SK-N-SH treated with all-trans-retinoic acid at 6 μM for 48 hours (cell line): ENCODE measurements at regions not wholly inside any gene's neighbourhood (a gene's known extent, or its start where the extent isn't known, plus 50 kb on each side); places are given as distances from the start of the nearest gene placed in this dataset.

Experiments
- ARNTL ChIP-seq: fragments of 450-650 bp; formaldehyde crosslinking; IDR thresholded peaks from 2 replicates; pipeline ENCODE4 v1.5.0; 2020; ENCODE audit warnings: low read depth, mild to moderate bottlenecking, moderate library complexity, borderline replicate concordance
- BACH2 ChIP-seq: fragments of 250-450 bp; sonication (Bioruptor Pico); IDR thresholded peaks from 2 replicates; pipeline ENCODE4 v1.9.0; 2021; ENCODE audit warnings: mild to moderate bottlenecking, borderline replicate concordance
- CSDC2 ChIP-seq: fragments of 250-450 bp; sonication (Bioruptor Pico); IDR thresholded peaks from 2 replicates; pipeline ENCODE4 v1.5.0; 2020; ENCODE audit warnings: mild to moderate bottlenecking, moderate library complexity
- ISL1 ChIP-seq: fragments of 250-450 bp; sonication (Bioruptor Pico); IDR thresholded peaks from 2 replicates; pipeline ENCODE4 v2.1.2; 2022; ENCODE audit warnings: mild to moderate bottlenecking, moderate library complexity
- OSR1 ChIP-seq: fragments of 250-450 bp; sonication (Bioruptor Pico); IDR thresholded peaks from 2 replicates; pipeline ENCODE4 v1.8.0; 2022; ENCODE audit warnings: moderate library complexity, mild to moderate bottlenecking, inconsistent platforms
- RARB ChIP-seq: fragments of 250-450 bp; sonication (Bioruptor Pico); IDR thresholded peaks from 2 replicates; pipeline ENCODE4 v1.8.0; 2021; ENCODE audit warnings: mild to moderate bottlenecking, moderate library complexity
- TCF4 ChIP-seq: fragments of 250-450 bp; sonication (Bioruptor Pico); IDR thresholded peaks from 2 replicates; pipeline ENCODE4 v1.8.0; 2021; ENCODE audit warnings: mild to moderate bottlenecking, moderate library complexity, borderline replicate concordance
- ZC3H10 ChIP-seq: fragments of 250-450 bp; sonication (Bioruptor Pico); IDR thresholded peaks from 2 replicates; pipeline ENCODE4 v1.5.1; 2021; ENCODE audit warnings: mild to moderate bottlenecking, moderate library complexity
- ZFP3 ChIP-seq: fragments of 250-450 bp; sonication (Bioruptor Pico); IDR thresholded peaks from 2 replicates; pipeline ENCODE4 v1.5.0; 2020; ENCODE audit warnings: mild to moderate bottlenecking, moderate library complexity
- ZFP30 ChIP-seq: fragments of 450-650 bp; formaldehyde crosslinking; IDR thresholded peaks from 2 replicates; pipeline ENCODE4 v1.5.0; 2022; ENCODE audit warnings: mild to moderate bottlenecking, moderate library complexity
- ZNF8 ChIP-seq: fragments of 450-650 bp; formaldehyde crosslinking; IDR thresholded peaks from 2 replicates; pipeline ENCODE4 v1.5.0; 2020; ENCODE audit warnings: mild to moderate bottlenecking, moderate library complexity
- TF ChIP-seq, protein P1 (sequence below): fragments of 250-450 bp; sonication (Bioruptor Pico); IDR thresholded peaks from 2 replicates; pipeline ENCODE4 v1.8.0; 2020; ENCODE audit warnings: mild to moderate bottlenecking, moderate library complexity, borderline replicate concordance

DNA sequence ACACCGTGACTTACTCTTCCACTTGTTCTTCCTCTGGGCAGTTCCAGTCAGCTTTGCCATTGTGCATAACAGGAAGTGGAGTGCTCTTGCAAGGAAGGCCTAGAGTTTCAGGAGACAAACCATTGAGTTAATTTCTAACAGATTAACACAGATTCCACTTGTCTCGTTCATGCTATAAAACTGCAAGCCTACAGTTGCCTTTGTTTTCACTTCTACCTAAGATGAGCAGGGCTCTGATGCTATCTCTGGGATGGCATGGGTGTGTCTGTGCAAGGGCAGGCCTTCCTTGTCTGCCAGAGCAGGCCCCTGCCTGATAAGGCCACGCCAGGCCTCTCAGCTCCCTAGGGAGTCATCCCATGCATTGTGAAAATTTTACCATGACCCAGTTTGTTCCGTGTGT is 67.7 kb upstream of the PGRMC2 start:
- TF ChIP-seq RARB (no peak), ZFP3 (CRISPR knock-in tag) (peak; percentile 73; the same call in 1 of the 2 replicates), ZC3H10 (CRISPR knock-in tag) (no peak), CSDC2 (CRISPR knock-in tag) (peak; percentile 72; the same call in 1 of the 2 replicates), ARNTL (CRISPR knock-in tag) (no peak), ZFP30 (CRISPR knock-in tag) (no peak), ISL1 (CRISPR knock-in tag) (peak; percentile 37; the same call in 1 of the 2 replicates), ZNF8 (CRISPR knock-in tag) (no peak), BACH2 (no peak), OSR1 (CRISPR knock-in tag) (no peak), TCF4 (CRISPR knock-in tag) (peak; percentile 57; the same call in 1 of the 2 replicates)
- TF ChIP-seq, protein P1, sequence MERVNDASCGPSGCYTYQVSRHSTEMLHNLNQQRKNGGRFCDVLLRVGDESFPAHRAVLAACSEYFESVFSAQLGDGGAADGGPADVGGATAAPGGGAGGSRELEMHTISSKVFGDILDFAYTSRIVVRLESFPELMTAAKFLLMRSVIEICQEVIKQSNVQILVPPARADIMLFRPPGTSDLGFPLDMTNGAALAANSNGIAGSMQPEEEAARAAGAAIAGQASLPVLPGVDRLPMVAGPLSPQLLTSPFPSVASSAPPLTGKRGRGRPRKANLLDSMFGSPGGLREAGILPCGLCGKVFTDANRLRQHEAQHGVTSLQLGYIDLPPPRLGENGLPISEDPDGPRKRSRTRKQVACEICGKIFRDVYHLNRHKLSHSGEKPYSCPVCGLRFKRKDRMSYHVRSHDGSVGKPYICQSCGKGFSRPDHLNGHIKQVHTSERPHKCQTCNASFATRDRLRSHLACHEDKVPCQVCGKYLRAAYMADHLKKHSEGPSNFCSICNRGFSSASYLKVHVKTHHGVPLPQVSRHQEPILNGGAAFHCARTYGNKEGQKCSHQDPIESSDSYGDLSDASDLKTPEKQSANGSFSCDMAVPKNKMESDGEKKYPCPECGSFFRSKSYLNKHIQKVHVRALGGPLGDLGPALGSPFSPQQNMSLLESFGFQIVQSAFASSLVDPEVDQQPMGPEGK (CRISPR knock-in tag), result no peak
